Endodermal cell (in vitro differentiated cells): ENCODE measurements at regions not wholly inside any gene's neighbourhood (a gene's known extent, or its start where the extent isn't known, plus 50 kb on each side); places are given as distances from the start of the nearest gene placed in this dataset.

Experiments
- DNase-seq: peaks from one replicate; pipeline ENCODE4 v3.0.0-alpha.2; 2017
- H3K27ac ChIP-seq: 2 replicates; pipeline ENCODE4 v1.5.1; 2013; ENCODE audit warnings: mild to moderate bottlenecking, low read depth, low read length, moderate library complexity
- H3K27me3 ChIP-seq: 2 replicates; pipeline ENCODE4 v1.6.1; 2013; ENCODE audit warnings: mild to moderate bottlenecking, low read length, moderate library complexity; ENCODE audit not compliant: insufficient read depth, control insufficient read depth, poor library complexity, severe bottlenecking
- H3K36me3 ChIP-seq: 2 replicates; pipeline ENCODE4 v1.7.0; 2013; ENCODE audit warnings: mild to moderate bottlenecking, low read length, moderate library complexity; ENCODE audit not compliant: control insufficient read depth, insufficient read depth
- H3K4me1 ChIP-seq: one replicate; pipeline ENCODE4 v1.7.0; 2013; ENCODE audit warnings: low read length; ENCODE audit not compliant: control insufficient read depth, insufficient read depth
- H3K4me3 ChIP-seq: 2 replicates; pipeline ENCODE4 v1.5.1; 2013; ENCODE audit warnings: mild to moderate bottlenecking, low read length, moderate library complexity
- H3K9ac ChIP-seq: 2 replicates; pipeline ENCODE4 v1.6.1; 2013; ENCODE audit warnings: mild to moderate bottlenecking, low read length, moderate library complexity; ENCODE audit not compliant: poor library complexity, severe bottlenecking; ENCODE audit errors: extremely low read depth
- H3K9me3 ChIP-seq: 2 replicates; pipeline ENCODE4 v1.6.1; 2013; ENCODE audit warnings: mild to moderate bottlenecking, low read length, moderate library complexity; ENCODE audit not compliant: control insufficient read depth
- H3K27ac Mint-ChIP-seq: 2 replicates; pipeline ENCODE4 v1.8.0; 2020; ENCODE audit warnings: mixed read lengths
- H3K27me3 Mint-ChIP-seq: 2 replicates; pipeline ENCODE4 v1.8.0; 2021; ENCODE audit warnings: mild to moderate bottlenecking, mixed read lengths; ENCODE audit not compliant: insufficient read depth
- H3K36me3 Mint-ChIP-seq: 2 replicates; pipeline ENCODE4 v1.8.0; 2020; ENCODE audit warnings: low read depth, mixed read lengths
- H3K4me1 Mint-ChIP-seq: 2 replicates; pipeline ENCODE4 v1.8.0; 2020; ENCODE audit warnings: mixed read lengths
- H3K4me3 Mint-ChIP-seq: 2 replicates; pipeline ENCODE4 v1.8.0; 2020; ENCODE audit warnings: mild to moderate bottlenecking, moderate library complexity, mixed read lengths
- H3K9me3 Mint-ChIP-seq: 2 replicates; pipeline ENCODE4 v1.8.0; 2020; ENCODE audit warnings: mild to moderate bottlenecking, mixed read lengths
- WGBS, 2 experiments: methylation state at CpG; one replicate each; pipeline versions ENCODE4 v1.1.5 to v1.1.7; 2013; ENCODE audit warnings: missing lambda C conversion rate in 2 of 2, mixed read lengths in 1 of 2; ENCODE audit not compliant: insufficient coverage in 1 of 2, insufficient read length in 1 of 2; 5-methylcytosine and 5-hydroxymethylcytosine counted together
- TF ChIP-seq, protein P1 (sequence below): fragments of 200-600 bp; sonication (generic); conservative IDR thresholded peaks from 2 replicates; pipeline ENCODE4 v1.5.0; 2021; ENCODE audit warnings: antibody characterized with exemption, mild to moderate bottlenecking

DNA sequence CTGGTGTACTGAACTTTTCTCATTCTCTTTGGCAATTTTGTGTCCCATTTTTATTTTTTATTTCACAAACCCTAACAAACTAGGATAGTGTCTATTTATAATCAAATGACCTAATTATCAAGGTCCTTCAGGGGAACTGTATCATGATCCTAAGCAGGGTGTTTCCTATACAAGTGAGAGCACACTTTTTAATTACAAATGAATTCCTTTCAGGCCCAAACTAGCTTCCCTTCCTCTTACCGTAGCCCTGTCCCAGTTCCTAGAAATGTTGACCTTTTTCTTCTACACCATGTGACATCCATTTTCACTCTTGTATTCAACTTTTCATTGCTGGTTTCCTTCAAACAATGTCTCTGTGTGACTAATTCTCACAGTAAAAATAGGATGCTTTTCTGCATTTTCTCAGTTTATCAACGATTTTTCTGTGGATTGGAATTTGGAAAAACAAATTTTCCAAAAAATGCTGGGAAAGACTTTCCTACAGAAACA lies 411.4 kb downstream of the CCDC91 start:
- 95% methylated on average over 2 of the region's 2 CpGs; no CpG with 5 or more reads in 1 of the 2 experiments for WGBS, 2 experiments
- Histone ChIP-seq H3K4me1 (no peaks in the 10 kb centered on the region), H3K9me3 (peaks cover 1% of the 10 kb centered on the region), H3K9ac (no peak overlapping the region), H3K4me3 (no peak overlapping the region), H3K27me3 (no peaks in the 10 kb centered on the region), H3K36me3 (no peaks in the 10 kb centered on the region), H3K27ac (no peak overlapping the region)
- peaks cover 2% of the 10 kb centered on the region for H3K9me3 Mint-ChIP-seq
- DNase-seq = no peak
- no peak overlapping the region for H3K4me3 Mint-ChIP-seq
- no peaks in the 10 kb centered on the region for H3K27me3 Mint-ChIP-seq
- no peaks in the 10 kb centered on the region for H3K36me3 Mint-ChIP-seq
- no peak overlapping the region for H3K27ac Mint-ChIP-seq
- TF ChIP-seq, protein P1, sequence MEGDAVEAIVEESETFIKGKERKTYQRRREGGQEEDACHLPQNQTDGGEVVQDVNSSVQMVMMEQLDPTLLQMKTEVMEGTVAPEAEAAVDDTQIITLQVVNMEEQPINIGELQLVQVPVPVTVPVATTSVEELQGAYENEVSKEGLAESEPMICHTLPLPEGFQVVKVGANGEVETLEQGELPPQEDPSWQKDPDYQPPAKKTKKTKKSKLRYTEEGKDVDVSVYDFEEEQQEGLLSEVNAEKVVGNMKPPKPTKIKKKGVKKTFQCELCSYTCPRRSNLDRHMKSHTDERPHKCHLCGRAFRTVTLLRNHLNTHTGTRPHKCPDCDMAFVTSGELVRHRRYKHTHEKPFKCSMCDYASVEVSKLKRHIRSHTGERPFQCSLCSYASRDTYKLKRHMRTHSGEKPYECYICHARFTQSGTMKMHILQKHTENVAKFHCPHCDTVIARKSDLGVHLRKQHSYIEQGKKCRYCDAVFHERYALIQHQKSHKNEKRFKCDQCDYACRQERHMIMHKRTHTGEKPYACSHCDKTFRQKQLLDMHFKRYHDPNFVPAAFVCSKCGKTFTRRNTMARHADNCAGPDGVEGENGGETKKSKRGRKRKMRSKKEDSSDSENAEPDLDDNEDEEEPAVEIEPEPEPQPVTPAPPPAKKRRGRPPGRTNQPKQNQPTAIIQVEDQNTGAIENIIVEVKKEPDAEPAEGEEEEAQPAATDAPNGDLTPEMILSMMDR = no peak
- H3K4me1 Mint-ChIP-seq = no peaks in the 10 kb centered on the region

DNA sequence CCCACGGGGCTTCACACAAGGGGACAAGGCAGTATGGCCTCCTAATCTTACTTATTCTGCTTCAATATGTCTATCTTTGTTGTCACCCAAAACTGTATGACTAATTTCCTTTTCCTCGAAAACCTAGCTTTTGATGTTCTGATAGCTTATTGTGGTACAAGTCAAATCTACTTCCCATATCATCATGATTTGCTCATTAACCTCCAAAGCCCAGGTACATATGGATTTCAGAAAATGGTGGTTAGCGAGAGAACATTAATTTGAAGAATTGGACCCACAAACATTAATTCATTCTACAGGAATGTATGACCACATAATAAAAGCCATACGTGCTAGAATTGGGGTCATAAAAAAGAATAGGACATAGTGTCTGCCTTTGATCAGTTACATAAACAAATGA lies 412.5 kb downstream of the CCDC91 start:
- WGBS, 2 experiments = 92 to 100% methylated on average over 1 to 4 of the region's 4 CpGs

DNA sequence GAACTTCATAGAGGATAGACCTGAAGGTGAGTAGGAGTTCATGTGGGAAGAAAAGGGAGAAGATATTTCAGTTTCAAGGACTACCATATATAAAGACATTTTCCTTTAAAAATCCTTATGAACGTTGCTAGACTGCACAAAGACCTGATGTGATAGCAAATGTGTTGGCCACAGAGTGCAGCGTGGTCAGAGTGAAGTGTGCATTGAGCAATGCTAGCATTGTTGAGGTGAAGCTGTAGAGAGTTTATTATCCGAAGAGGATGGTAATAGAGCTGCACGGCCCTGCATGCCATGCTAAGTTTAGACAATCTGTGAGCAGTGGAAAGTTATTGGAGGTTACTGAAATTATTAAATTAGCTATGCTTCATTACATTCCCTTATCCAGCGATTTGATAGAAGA lies 413.0 kb downstream of the CCDC91 start:
- no peaks in the 10 kb centered on the region for H3K27me3 ChIP-seq
- DNase-seq = no peak
- peaks cover 3% of the 10 kb centered on the region for H3K36me3 Mint-ChIP-seq
- no peak overlapping the region for H3K27ac Mint-ChIP-seq
- H3K27ac ChIP-seq = no peak overlapping the region
- 83 to 92% methylated on average over 3 to 4 of the region's 5 CpGs for WGBS, 2 experiments
- H3K9ac ChIP-seq = no peak overlapping the region
- no peak overlapping the region for H3K4me3 Mint-ChIP-seq
- no peaks in the 10 kb centered on the region for H3K27me3 Mint-ChIP-seq
- H3K4me3 ChIP-seq = no peak overlapping the region
- H3K4me1 ChIP-seq = no peaks in the 10 kb centered on the region
- TF ChIP-seq, protein P1 = no peak
- peaks cover 18% of the 10 kb centered on the region for H3K9me3 Mint-ChIP-seq
- peaks cover 16% of the 10 kb centered on the region for H3K9me3 ChIP-seq
- H3K4me1 Mint-ChIP-seq = no peaks in the 10 kb centered on the region
- H3K36me3 ChIP-seq = no peaks in the 10 kb centered on the region

More for the DNA sequence above, 412.5 kb downstream of the CCDC91 start:
- Histone ChIP-seq H3K9me3 (peaks cover 13% of the 10 kb centered on the region), H3K4me1 (no peaks in the 10 kb centered on the region), H3K27ac (no peak overlapping the region), H3K9ac (no peak overlapping the region), H3K4me3 (no peak overlapping the region), H3K36me3 (no peaks in the 10 kb centered on the region), H3K27me3 (no peaks in the 10 kb centered on the region)
- DNase-seq = no peak
- no peaks in the 10 kb centered on the region for H3K27me3 Mint-ChIP-seq
- H3K4me1 Mint-ChIP-seq = no peaks in the 10 kb centered on the region
- H3K36me3 Mint-ChIP-seq = peaks cover 1% of the 10 kb centered on the region
- peaks cover 14% of the 10 kb centered on the region for H3K9me3 Mint-ChIP-seq
- no peak overlapping the region for H3K27ac Mint-ChIP-seq
- H3K4me3 Mint-ChIP-seq = no peak overlapping the region
- TF ChIP-seq, protein P1 = no peak
